OCI-LY3 (cell line): ENCODE measurements at regions not wholly inside any gene's neighbourhood (a gene's known extent, or its start where the extent isn't known, plus 50 kb on each side); places are given as distances from the start of the nearest gene placed in this dataset.

Experiments used
- H2AFZ ChIP-seq: fragments of 200-600, 300-600 bp; shearing (Covaris generic); 2 replicates; pipeline ENCODE4 v1.6.0; 2014; ENCODE audit warnings: antibody characterized with exemption, low read depth, low read length
- H3K27ac ChIP-seq: fragments of 200-600, 300-600 bp; sonication (generic); 2 replicates; pipeline ENCODE4 v1.5.1; 2014; ENCODE audit warnings: mild to moderate bottlenecking, low read length, moderate library complexity, mixed read lengths
- H3K27me3 ChIP-seq: fragments of 200-600, 300-600 bp; sonication (generic); 2 replicates; pipeline ENCODE4 v1.6.1; 2014; ENCODE audit warnings: low read depth, low read length, mixed read lengths
- H3K36me3 ChIP-seq: fragments of 200-600, 300-600 bp; sonication (generic); replicated peaks from 2 replicates; pipeline ENCODE3; 2014; ENCODE audit warnings: low read depth, low read length, mixed read lengths
- H3K4me1 ChIP-seq: fragments of 300-600, 200-600 bp; sonication (generic); 2 replicates; pipeline ENCODE4 v1.6.1; 2014; ENCODE audit warnings: low read length, mixed read lengths
- H3K4me2 ChIP-seq: fragments of 200-600, 300-600 bp; sonication (generic); 2 replicates; pipeline ENCODE4 v1.6.1; 2014; ENCODE audit warnings: low read length, mixed read lengths
- H3K4me3 ChIP-seq: fragments of 300-600, 200-600 bp; sonication (generic); 2 replicates; pipeline ENCODE4 v1.5.1; 2014; ENCODE audit warnings: antibody characterized with exemption, mild to moderate bottlenecking, low read length, moderate library complexity
- H3K79me2 ChIP-seq: fragments of 300-600, 200-600 bp; shearing (Covaris generic); 2 replicates; pipeline ENCODE4 v1.6.1; 2014; ENCODE audit warnings: mild to moderate bottlenecking, low read length, mixed read lengths
- H3K9ac ChIP-seq: fragments of 300-600, 200-600 bp; shearing (Covaris generic); 2 replicates; pipeline ENCODE4 v1.6.0; 2014; ENCODE audit warnings: mild to moderate bottlenecking, low read length, moderate library complexity
- H3K9me3 ChIP-seq: fragments of 200-600, 300-600 bp; shearing (Covaris generic); 2 replicates; pipeline ENCODE4 v1.6.1; 2014; ENCODE audit warnings: low read length, mixed read lengths; ENCODE audit not compliant: insufficient read depth
- H4K20me1 ChIP-seq: fragments of 200-600, 300-600 bp; sonication (generic); 2 replicates; pipeline ENCODE4 v1.6.1; 2016; ENCODE audit warnings: low read length, mixed read lengths; ENCODE audit not compliant: insufficient read depth
- CTCF ChIP-seq: fragments of 200-600, 300-600 bp; sonication (generic); IDR thresholded peaks from 2 replicates; pipeline ENCODE4 v1.5.1; 2014; ENCODE audit warnings: antibody characterized with exemption, low read length, low read depth
- EZH2phosphoT487 ChIP-seq: fragments of 200-600 bp; shearing (Covaris generic); IDR thresholded peaks from 2 replicates; pipeline ENCODE4 v1.6.1; 2018; ENCODE audit warnings: antibody characterized with exemption, mixed run types, low read depth

GRCh38 chr4:136754810-136755530, 777.3 kb downstream of the PCDH18 start:
- peak overlapping the region; percentile 43; the same call in 1 of the 2 replicates for H2AFZ ChIP-seq
- no peaks in the 10 kb centered on the region for H3K27me3 ChIP-seq
- H3K9ac ChIP-seq, result no peak overlapping the region
- H3K4me1 ChIP-seq, result no peaks in the 10 kb centered on the region; the same call in 1 of the 2 replicates
- peaks cover 3% of the 10 kb centered on the region; the same call in 1 of the 2 replicates for H3K9me3 ChIP-seq
- no peak overlapping the region for H3K4me2 ChIP-seq
- TF ChIP-seq CTCF, result no peak
- no peak for TF ChIP-seq EZH2phosphoT487
- no peak overlapping the region for H3K27ac ChIP-seq
- H3K79me2 ChIP-seq, result no peaks in the 10 kb centered on the region
- H3K36me3 ChIP-seq, result no peaks in the 10 kb centered on the region
- H4K20me1 ChIP-seq, result no peaks in the 10 kb centered on the region
- no peak overlapping the region for H3K4me3 ChIP-seq

- Histone ChIP-seq H3K9me3 (peaks cover 9% of the 10 kb centered on the region), H3K79me2 (no peaks in the 10 kb centered on the region), H3K4me3 (no peak overlapping the region), H2AFZ (peak overlapping the region; percentile 13; the same call in 1 of the 2 replicates), H3K4me1 (no peaks in the 10 kb centered on the region; the same call in 1 of the 2 replicates), H3K27ac (no peak overlapping the region), H3K36me3 (no peaks in the 10 kb centered on the region), H3K4me2 (no peak overlapping the region), H3K9ac (no peak overlapping the region), H4K20me1 (no peaks in the 10 kb centered on the region), H3K27me3 (no peaks in the 10 kb centered on the region)
- TF ChIP-seq EZH2phosphoT487 (no peak), CTCF (no peak)
Measured at GRCh38 chr4:136751556-136751955, 780.7 kb downstream of the PCDH18 start.

GRCh38 chr4:136750897-136751296, 781.4 kb downstream of the PCDH18 start:
- Histone ChIP-seq H3K27ac (no peak overlapping the region), H3K4me3 (no peak overlapping the region), H3K36me3 (no peaks in the 10 kb centered on the region), H4K20me1 (no peaks in the 10 kb centered on the region), H3K4me2 (no peak overlapping the region), H2AFZ (peak overlapping the region; percentile 13; the same call in 1 of the 2 replicates), H3K9ac (no peak overlapping the region), H3K79me2 (no peaks in the 10 kb centered on the region), H3K4me1 (no peaks in the 10 kb centered on the region; the same call in 1 of the 2 replicates), H3K9me3 (peaks cover 9% of the 10 kb centered on the region), H3K27me3 (no peaks in the 10 kb centered on the region)
- TF ChIP-seq EZH2phosphoT487 (no peak), CTCF (no peak)

GRCh38 chr4:136749989-136750388, 782.3 kb downstream of the PCDH18 start:
- no peaks in the 10 kb centered on the region for H3K27me3 ChIP-seq
- H3K4me1 ChIP-seq, result no peaks in the 10 kb centered on the region; the same call in 1 of the 2 replicates
- no peaks in the 10 kb centered on the region for H4K20me1 ChIP-seq
- H3K9ac ChIP-seq, result no peak overlapping the region
- peaks cover 9% of the 10 kb centered on the region for H3K9me3 ChIP-seq
- no peak overlapping the region for H2AFZ ChIP-seq
- no peak overlapping the region for H3K4me3 ChIP-seq
- no peak overlapping the region for H3K27ac ChIP-seq
- no peak overlapping the region for H3K4me2 ChIP-seq
- no peaks in the 10 kb centered on the region for H3K79me2 ChIP-seq
- TF ChIP-seq CTCF (no peak), EZH2phosphoT487 (no peak)
- H3K36me3 ChIP-seq, result no peaks in the 10 kb centered on the region
